Vagina (tissue), 2 donors: ENCODE measurements at regions not wholly inside any gene's neighbourhood (a gene's known extent, or its start where the extent isn't known, plus 50 kb on each side); places are given as distances from the start of the nearest gene placed in this dataset.

Experiments used
- CTCF ChIP-seq, 3 experiments: fragments of 450-650 bp in 2 of 3; fragments of 200-600 bp in 1 of 3; sonication (generic) in 1 of 3; IDR thresholded peaks; one replicate each; pipeline ENCODE4 v1.5.1; 2017 to 2019; ENCODE audit warnings: antibody characterized with exemption in 3 of 3, mild to moderate bottlenecking in 2 of 3, moderate library complexity in 2 of 3
- POLR2A ChIP-seq, 2 donors: fragments of 450-650 bp; IDR thresholded peaks; one replicate each; pipeline ENCODE4 v1.6.1; 2017; ENCODE audit warnings: antibody characterized with exemption in 2 of 2, mild to moderate bottlenecking in 2 of 2, moderate library complexity in 2 of 2

GRCh38 chr13:106996867-106997618 lies 429.1 kb upstream of the ARGLU1 start:
- TF ChIP-seq CTCF (IDR thresholded peaks at IDR 0.05) (no peak), POLR2A (IDR thresholded peaks at IDR 0.05) (no peak)
